Stimulated activated CD4-positive, alpha-beta T cell treated with anti-CD3 and anti-CD28 coated beads, Interleukin-12 subunit alpha, Interleukin-12 subunit beta, amount 100 ng/mL, for 4 hours (primary cell): ENCODE measurements at regions not wholly inside any gene's neighbourhood (a gene's known extent, or its start where the extent isn't known, plus 50 kb on each side); places are given as distances from the start of the nearest gene placed in this dataset.
"Not testable (repeated sequence)": the region's sequence is repeated elsewhere in the genome, so short reads cannot be mapped to it uniquely, and the experiment has no call there.

Experiments used
- DNase-seq: peaks from one replicate; pipeline ENCODE4 v3.0.0-alpha.2; 2020

DNA sequence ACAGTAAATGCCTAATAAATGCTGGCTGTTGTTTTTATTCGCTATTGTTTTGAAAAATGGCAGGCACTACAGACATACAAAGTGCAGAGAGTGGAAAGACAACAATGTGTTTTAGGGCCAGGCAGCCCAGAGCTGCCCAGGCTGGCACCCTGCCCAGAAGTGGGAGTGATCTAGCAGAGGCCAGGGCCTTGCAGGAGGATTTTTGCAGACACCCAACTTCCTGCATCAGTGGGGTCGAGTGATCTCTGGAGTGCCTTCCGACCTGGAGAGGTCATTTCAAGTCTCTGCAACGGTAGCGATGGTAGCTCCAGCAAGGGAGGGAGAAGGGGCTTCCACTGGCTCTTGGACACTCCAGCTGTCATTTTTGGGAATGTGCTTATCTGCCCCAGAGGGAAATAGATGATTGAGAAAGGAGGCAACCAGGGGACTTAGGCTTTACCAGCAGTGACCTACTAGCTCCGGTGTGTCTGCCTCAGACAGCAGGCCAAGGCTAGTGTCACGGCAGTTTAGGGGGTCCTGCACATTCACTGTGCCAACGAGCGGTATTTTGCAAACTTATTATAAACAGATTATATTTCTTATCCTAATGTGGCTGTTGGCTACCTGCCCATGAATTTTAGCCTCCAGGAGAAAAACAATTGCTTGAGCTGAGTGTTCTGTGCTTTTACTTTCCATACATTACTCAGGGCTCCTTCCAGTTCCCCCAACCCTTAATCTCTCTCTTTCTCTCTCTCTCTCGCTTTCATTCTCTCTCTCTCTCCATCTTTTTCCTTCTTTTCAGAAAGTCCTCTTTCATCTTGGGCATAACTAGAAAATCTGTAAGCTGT is 153.9 kb upstream of the PLGLB2 start:
- DNase-seq: not testable (repeated sequence)

DNA sequence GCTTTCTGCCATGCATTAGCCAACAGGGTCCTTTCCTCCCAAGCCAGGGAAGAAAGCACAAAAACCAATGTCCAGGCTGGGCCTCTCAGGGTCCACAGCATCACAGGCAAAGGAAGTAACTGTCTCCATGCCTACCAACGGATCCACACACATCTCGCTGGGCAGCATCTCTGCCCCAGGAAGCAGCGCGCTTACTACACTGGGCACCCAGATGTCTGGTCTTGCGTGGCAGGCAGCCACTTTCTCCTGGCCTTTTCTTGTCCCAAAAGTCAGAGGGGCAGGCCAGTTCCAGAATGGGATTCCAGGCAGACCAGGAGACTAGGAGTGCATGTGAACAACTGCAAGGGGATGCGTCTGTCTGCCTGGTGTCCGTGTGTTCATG is 153.3 kb upstream of the PLGLB2 start:
- DNase-seq: not testable (repeated sequence)

DNA sequence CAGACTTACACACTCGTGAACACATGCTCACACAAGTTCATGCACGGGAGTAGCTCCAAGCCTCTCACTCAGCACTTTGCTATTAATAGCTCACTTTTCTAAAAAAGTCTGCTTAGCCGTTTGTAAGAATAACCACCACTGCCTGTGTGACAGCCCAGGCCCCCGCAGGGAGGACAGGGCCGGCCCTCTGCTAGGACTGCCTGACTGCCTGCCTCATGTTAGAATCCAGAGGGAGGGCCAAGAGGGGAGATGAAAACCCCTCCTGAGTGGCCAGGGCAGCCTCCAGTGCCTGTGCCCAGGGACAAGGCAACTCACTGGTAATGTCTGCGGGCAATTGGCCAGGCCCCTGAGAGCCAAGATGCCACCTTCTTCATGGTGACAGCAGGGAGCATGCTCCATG is 152.9 kb upstream of the PLGLB2 start:
- DNase-seq: not testable (repeated sequence)

DNA sequence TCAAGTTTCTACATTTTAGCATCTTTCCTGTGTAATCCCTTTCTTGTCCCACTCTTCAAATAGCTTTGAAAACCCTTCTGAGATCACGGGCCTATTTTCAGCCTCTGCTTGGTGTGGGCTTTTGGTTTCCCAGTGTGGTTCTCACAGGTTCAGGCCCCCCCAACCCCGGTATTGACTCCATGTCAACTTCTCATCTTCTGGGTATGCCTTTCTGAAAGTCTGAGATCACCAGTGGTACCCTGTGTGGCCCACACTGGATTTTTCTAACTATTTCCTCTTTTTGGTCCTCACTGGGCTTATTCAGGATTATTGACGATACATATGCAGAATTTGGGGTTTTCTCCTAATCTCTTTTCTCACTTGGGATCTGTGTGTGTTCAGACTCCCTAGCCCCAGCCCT is 146.9 kb upstream of the PLGLB2 start:
- DNase-seq: not testable (repeated sequence)

DNA sequence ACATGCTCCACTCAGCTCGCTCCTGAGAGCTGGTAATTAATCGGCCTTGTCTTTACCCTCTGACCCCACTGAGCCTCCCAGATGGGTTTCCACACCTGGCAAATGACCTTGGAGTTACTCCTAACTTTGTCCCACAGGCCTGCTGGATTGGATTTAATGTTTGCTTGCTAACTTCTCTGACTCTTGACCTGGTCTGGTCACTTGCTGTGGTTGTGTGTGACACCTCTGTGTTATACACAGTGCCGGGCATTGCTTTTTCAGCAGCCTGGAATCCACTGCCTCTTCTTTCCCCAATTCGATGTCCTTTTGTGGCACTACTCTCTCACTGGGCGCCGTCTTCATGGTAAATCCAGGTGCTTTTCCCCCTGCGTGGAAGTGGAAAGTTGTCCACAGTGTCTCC is 145.8 kb upstream of the PLGLB2 start:
- DNase-seq: not testable (repeated sequence)

DNA sequence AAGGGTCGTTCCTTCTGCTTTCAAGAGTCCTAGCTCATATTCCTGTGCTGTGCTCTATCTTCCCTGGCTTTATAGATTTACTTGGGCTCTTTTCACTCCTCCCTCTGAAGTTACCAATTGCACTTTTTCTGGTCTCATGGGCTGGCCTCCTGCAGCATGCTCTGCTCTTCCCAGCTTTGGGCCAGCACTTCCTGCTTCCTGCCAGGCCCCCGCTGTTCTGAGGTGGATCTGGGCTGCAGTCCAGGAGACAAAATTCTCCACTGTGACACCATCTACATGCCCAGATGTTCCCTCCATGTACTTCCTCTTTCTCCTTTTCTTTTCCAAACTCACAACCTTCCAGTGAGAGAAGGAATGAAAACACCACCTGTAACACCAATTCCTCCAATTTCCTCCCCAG is 145.2 kb upstream of the PLGLB2 start:
- not testable (repeated sequence) for DNase-seq

DNA sequence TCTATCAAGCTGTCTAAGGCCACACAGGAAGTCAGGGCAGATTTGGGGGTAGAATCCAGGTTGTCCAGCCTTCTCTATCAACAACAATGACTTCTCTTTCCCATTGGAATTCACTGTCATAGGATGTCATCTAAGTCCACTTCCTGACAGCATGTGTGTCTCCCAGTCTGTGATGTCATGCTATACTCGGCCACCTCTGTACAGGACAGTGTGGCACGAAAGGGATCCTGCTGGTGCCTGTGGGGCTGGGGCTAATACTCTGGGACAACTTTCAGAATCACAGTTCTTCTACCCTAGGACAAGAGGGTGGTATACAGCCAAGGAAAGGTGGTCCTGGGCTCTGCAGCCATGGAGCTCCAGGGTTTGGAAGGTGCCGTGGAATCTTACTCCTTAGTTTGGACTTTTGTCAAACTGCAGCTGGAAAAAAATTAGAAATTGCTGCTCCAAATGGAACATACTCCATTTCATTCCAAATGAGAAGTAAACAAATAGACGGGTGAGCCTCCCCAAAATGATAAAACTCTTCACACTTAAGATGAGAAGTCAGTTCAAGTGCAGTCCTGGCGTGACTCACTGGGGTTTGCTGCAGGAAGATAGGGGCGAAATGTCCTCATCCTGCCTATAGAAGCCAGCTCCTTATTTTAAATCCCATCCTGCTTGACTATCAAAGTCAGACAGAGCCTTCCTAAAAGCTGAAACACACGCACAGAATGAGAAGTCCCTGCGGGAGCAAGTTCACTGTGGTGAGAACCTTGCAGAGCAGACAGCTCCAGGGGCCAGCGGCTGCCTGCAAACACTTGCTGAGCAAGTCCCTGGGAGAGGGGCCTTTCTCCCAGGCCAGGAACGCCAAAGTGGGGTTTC is 144.2 kb upstream of the PLGLB2 start:
- DNase-seq: not testable (repeated sequence)

DNA sequence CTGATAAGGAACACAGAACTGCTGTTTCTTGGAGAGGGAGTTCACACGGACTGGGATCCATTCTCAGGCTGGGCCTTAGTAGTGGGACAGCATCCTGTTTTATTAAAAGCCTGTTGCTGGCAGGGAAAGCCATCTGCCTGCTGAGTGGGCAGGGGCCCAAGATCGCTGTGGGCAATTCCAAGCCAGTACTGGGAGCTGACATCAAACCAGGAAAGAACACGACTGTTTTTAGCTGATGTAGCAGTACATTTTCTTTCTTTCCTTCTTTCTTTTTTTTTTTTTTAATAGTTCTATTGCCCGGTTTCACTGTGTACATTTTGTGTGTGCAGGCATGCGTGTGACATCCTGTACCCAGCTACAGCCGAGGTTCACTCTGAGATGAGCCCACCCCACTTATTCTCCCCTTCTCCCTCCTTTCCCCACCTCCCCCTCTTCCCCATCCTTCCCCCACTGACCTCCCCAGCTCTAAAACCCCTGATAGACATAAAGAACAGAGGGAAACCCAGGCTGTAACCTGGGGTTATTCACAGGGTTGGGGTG is 143.5 kb upstream of the PLGLB2 start:
- not testable (repeated sequence) for DNase-seq

DNA sequence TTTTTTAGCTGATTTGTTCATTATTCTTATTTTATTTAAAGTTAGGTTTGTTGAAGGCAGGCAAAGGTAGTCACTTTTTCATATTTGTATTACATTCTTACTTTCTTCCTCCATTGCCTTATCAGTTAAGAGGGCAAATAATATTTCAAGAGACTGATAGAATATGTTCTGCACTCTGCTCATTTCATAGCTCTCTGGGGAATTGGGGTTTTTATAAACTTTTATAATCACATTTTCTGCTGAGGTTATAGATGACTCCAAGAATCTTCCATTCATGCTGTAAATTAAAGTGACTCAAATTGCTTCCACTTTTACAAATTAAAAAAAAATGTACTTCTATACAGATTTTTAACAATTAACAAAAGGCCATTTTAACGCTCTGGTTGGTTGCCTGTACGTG is 142.9 kb upstream of the PLGLB2 start:
- not testable (repeated sequence) for DNase-seq

DNA sequence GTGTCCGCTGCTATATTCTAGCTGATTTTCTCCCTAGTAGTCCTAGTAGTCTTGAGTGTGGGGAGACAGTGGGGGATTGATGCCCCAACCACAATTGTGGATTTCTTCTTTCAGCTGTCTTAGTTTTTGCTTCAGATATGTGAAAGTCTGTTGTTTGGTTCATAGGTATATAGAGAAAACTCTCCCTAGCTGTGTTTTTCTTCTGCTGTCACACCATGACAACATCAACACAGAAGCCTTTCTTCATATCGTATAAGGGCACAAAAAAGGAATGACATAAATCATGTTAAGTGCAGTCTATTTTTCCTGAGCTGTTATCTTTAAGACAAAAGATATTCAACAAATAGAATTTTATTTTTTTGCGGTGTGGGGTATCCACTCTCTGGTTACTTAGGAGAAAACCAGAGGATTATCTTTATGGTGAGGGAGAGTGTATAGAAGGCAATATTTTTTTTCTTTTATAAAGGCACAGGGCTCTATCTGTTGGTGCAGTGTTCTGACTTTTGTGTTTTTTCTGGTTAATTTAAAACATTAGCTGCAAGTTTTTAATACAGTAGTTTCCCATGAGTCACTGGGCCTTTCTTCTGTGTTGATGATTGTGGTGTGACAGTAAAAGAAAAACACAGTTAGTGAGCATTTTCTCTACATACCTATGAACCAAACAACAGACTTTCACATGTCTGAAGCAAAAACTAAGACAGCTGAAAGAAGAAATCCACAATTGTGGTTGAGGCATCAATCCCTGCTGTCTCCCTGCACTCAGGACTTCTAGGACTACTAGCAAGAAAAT is 139.3 kb upstream of the PLGLB2 start:
- not testable (repeated sequence) for DNase-seq

DNA sequence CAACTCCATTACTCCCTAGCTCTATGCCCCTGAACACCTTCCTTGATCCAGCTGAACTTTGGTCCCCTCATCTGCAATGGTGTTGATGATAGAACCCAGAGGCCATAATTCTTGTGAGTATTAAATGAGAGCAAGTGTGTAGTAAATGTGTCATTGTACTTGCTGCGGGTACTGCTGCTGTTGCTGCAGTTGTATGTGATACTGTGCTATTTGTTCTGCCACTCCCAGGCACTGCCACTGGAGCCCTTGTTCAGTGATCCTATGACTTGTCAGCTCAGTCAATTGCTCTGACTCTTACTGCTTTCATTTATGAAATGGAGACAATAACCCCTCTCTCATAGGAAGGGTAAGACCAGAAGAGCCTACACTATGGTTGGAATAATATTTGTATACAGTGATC is 136.9 kb upstream of the PLGLB2 start:
- DNase-seq: not testable (repeated sequence)

DNA sequence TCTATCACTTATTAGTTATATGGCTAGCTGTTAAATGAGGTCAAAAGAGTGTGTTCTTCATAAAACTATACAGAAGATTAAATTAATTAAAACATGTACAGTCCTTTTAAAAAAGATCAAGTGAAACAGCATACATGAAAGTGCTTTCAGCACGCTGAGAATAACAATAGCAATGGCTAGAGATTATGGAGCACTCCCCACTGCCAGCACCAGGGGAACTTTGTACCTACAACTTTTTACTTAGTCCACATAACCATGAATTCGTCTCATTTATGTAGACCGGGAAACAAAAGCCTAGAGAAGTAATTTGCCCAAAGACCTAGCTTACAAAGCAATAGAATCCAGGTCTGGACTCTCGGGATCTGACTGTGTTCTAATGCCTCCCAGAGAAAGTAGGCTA is 136.5 kb upstream of the PLGLB2 start:
- DNase-seq: not testable (repeated sequence)

DNA sequence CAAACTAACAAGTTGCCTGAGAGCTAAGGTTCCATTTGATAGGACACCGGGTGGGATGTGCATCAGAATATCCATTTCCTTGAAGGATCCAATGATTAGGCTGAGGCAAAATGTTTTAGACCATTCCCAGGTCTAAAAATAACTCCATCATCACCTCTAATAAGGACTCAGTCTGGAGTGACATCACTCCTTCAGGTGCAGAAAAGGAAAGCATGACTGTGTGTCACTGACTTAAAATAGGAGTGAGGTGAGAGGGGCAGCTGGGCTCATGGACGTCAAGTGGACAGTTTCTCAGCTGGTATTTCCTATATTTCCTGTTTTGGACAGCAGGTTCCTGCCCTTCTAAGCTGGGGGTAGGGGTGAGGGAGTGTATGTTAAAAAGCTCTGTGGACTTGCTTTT is 135.9 kb upstream of the PLGLB2 start:
- DNase-seq: not testable (repeated sequence)

DNA sequence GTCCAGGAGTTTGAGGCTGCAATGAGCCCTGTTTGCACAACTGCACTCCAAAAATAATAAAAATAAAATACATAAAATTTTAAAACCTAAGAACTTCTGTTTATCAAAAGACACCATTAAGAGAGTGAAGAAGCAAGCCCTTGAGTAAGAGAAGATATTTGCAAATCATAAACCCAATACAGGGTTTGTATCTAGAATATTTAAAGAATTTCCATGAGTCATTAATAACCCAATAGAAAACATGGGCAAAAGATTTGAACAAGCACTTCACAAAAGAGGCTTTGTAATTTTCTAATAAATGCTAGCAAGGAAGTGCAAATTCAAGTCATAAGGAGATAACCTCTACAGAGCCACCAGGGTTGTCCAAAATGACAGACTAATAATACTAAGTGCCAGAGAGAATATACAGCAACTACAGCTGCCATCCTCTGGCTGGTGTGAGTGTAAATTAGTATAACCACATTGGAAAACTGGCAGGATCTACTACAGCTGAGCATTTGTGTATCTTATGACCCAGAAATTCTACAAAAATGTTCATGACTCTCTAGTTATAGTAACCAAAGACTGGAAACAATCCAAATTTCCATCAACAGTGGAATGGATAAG is 133.0 kb upstream of the PLGLB2 start:
- not testable (repeated sequence) for DNase-seq

DNA sequence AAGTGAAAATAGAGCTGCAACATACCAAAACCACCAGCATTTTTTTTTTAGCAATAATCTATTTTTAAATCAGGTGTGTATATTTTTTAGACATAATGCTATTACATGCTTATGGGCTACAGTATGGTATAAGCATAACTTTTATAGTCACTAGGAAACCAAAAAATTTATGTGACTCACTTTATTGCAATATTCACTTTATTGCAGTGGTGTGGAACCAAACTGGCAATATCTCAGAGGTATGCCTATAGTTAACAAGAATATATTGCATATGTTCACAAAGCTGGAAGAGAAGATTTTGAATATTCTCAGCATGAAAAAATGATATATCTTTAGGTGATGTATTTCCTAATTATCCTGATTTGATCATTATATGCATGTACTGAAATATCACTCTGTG is 128.8 kb upstream of the PLGLB2 start:
- not testable (repeated sequence) for DNase-seq

DNA sequence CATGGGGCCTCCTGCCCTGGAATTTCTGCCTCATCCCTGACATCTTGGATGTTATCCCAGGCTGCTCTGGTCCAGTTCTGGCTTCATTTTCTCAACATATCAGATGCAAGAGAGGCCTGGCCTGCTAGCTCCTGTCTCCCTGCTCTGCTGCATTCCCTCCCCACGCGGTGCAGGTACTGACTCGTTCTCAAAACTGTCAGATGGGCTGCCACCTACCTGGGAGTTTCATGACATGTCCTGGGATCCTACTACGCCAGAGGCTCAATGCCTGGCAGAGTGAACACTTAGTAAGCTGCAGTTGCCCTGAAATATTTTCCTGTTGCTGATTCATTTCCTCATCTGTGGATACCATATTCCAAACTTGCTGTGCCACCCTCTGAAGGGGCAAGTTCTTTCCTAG is 126.7 kb upstream of the PLGLB2 start:
- not testable (repeated sequence) for DNase-seq

DNA sequence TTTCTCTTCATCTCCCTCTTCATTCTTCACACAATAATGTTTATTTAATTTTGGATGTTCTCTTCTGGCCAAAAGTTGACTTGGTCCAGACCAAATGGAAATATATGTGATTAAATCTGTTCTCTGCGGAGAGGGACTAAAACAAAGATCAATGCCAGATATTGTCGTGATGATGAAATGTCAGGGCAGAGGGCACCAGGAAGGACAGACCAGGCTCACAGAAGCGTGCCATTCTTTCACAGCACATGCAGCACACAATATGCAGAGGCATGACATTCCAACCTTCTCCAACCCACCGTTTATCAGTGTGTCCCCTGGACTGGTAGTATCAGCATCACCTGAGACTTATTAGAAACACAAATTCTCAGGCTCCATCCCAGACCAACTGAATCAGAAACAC is 125.2 kb upstream of the PLGLB2 start:
- not testable (repeated sequence) for DNase-seq

DNA sequence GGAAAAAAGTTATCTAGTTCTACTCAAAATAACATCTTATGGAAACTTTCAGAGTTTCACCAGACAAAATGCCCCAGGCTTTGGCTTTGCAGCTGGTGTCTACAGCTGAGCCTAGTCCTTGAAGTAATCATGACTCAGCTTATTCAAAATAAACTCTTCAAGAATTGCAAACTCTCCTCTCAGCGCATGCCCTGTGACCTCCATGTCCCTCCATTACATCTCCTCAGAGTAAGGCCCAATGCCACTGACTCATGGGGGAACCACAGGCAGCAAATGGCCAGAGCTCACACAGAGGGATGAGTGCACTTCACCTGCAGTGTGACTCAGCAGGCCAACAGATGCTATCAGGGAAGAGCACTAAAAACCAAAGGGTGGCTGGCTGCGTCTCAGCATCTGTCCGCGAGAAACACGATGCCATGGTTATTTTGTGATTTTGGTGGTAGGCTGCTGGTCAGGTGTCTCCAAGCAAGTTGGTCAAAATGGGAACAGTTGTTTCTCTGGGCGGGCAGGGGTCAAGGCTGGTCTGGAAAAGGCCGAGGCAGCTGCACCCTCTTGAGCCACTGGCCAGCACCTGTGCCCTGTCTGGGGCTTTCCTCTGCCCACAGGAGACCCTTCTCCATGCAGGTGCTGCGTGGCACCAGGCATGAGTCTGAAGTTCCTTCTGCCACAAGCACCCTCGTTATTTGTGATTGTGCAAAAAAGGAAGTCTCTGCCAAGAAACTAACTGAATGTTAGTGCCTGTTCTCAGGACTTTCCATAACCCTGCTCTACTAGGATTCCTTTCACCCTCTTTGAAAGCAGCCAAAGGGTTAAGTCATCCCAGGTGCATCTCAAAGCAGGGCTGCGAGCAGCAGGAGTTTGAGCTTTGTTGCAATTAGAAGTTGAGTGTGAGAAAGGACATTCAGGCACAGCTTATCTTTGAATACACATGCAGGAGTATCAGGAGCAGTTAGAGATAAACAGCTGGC is 118.1 kb upstream of the PLGLB2 start:
- DNase-seq: not testable (repeated sequence)

DNA sequence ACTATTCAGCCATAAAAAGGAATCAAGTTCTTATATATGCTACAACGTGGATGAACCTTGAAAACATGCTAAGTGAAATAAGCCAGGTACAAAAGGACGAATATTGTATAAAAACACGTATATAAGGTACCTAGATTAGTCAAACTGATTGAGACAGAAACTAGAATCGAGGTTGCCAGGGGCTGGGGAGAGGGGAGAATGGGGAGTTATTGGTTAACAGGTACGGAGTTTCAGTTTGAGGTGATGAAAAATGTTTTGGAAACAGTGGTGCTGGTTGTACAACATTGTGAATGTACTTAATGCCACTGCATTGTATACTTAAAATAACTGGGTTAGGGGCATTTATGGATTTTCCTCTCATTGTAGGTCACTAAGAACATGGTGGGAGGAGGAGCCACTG is 117.0 kb upstream of the PLGLB2 start:
- DNase-seq: not testable (repeated sequence)

DNA sequence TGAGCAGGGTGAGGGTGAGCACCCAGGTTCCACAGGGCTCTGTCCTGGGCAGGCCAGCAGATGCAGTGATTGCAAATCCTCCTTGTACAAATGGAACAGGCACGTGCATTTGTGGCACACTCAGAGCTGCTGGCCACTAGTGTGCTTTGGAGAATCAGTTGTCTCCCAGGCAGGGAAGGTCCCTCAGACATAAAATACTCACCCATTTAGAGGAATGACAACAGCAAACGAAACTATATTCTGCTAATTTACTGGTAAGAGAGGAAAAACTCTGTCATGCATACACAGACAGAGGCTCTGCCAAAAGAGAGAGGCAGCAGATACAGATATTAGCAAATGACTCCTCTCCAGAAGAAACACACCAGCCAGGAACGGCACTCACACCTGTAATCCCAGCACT is 116.5 kb upstream of the PLGLB2 start:
- not testable (repeated sequence) for DNase-seq
